Osteocyte (in vitro differentiated cells): ENCODE measurements at regions not wholly inside any gene's neighbourhood (a gene's known extent, or its start where the extent isn't known, plus 50 kb on each side); places are given as distances from the start of the nearest gene placed in this dataset.

ENCODE experiments used
- DNase-seq: peaks from one replicate; pipeline ENCODE4 v3.0.0; 2021; ENCODE audit warnings: mixed read lengths; ENCODE audit not compliant: unreplicated experiment; ENCODE audit errors: extremely low spot score
- H3K27ac Mint-ChIP-seq: one replicate; pipeline ENCODE4 v1.8.0; 2021; ENCODE audit warnings: mild to moderate bottlenecking, mixed read lengths; ENCODE audit not compliant: unreplicated experiment
- H3K27me3 Mint-ChIP-seq: one replicate; pipeline ENCODE4 v1.8.0; 2021; ENCODE audit warnings: mixed read lengths; ENCODE audit not compliant: unreplicated experiment
- H3K36me3 Mint-ChIP-seq: one replicate; pipeline ENCODE4 v1.8.0; 2021; ENCODE audit warnings: mixed read lengths; ENCODE audit not compliant: unreplicated experiment
- H3K4me1 Mint-ChIP-seq: one replicate; pipeline ENCODE4 v1.8.0; 2021; ENCODE audit warnings: mixed read lengths; ENCODE audit not compliant: unreplicated experiment
- H3K4me3 Mint-ChIP-seq: one replicate; pipeline ENCODE4 v1.8.0; 2021; ENCODE audit warnings: mild to moderate bottlenecking, moderate library complexity, mixed read lengths; ENCODE audit not compliant: unreplicated experiment
- H3K9me3 Mint-ChIP-seq: one replicate; pipeline ENCODE4 v1.8.0; 2021; ENCODE audit warnings: mixed read lengths; ENCODE audit not compliant: unreplicated experiment
- CTCF ChIP-seq: fragments of 200-600 bp; sonication (generic); IDR thresholded peaks from 2 replicates; pipeline ENCODE4 v1.5.0; 2021; ENCODE audit warnings: antibody characterized with exemption, mild to moderate bottlenecking, moderate library complexity

- no peak for TF ChIP-seq CTCF
- H3K4me1 Mint-ChIP-seq: no peaks in the 10 kb centered on the region
- no peaks in the 10 kb centered on the region for H3K27me3 Mint-ChIP-seq
- DNase-seq: no peak
- H3K36me3 Mint-ChIP-seq: no peaks in the 10 kb centered on the region
- no peak overlapping the region for H3K4me3 Mint-ChIP-seq
- H3K27ac Mint-ChIP-seq: no peak overlapping the region
- no peaks in the 10 kb centered on the region for H3K9me3 Mint-ChIP-seq
Observed at GRCh38 chr2:66070721-66071602, 364.0 kb upstream of the MEIS1 start.

- TF ChIP-seq CTCF: no peak
- no peak overlapping the region for H3K4me3 Mint-ChIP-seq
- no peaks in the 10 kb centered on the region for H3K27me3 Mint-ChIP-seq
- no peak for DNase-seq
- H3K36me3 Mint-ChIP-seq: no peaks in the 10 kb centered on the region
- H3K4me1 Mint-ChIP-seq: no peaks in the 10 kb centered on the region
- H3K9me3 Mint-ChIP-seq: no peaks in the 10 kb centered on the region
- H3K27ac Mint-ChIP-seq: no peak overlapping the region
Observed at GRCh38 chr2:66069937-66070720, 364.8 kb upstream of the MEIS1 start.

- Mint-ChIP-seq H3K4me3 (no peak overlapping the region), H3K4me1 (no peaks in the 10 kb centered on the region), H3K36me3 (no peaks in the 10 kb centered on the region), H3K9me3 (no peaks in the 10 kb centered on the region), H3K27me3 (no peaks in the 10 kb centered on the region), H3K27ac (no peak overlapping the region)
- no peak for TF ChIP-seq CTCF
- DNase-seq: no peak
Observed at GRCh38 chr2:66066032-66066431, 368.9 kb upstream of the MEIS1 start.

GRCh38 chr2:66059332-66059731, 375.6 kb upstream of the MEIS1 start:
- Mint-ChIP-seq H3K36me3 (no peaks in the 10 kb centered on the region), H3K27ac (no peak overlapping the region), H3K4me1 (no peaks in the 10 kb centered on the region), H3K27me3 (peaks cover 5% of the 10 kb centered on the region), H3K9me3 (no peaks in the 10 kb centered on the region), H3K4me3 (no peak overlapping the region)
- DNase-seq: no peak
- TF ChIP-seq CTCF: no peak

GRCh38 chr2:66058675-66059074, 376.2 kb upstream of the MEIS1 start:
- no peak overlapping the region for H3K27ac Mint-ChIP-seq
- no peak overlapping the region for H3K4me3 Mint-ChIP-seq
- no peaks in the 10 kb centered on the region for H3K36me3 Mint-ChIP-seq
- no peaks in the 10 kb centered on the region for H3K9me3 Mint-ChIP-seq
- no peak for TF ChIP-seq CTCF
- H3K27me3 Mint-ChIP-seq: peaks cover 5% of the 10 kb centered on the region
- no peak for DNase-seq
- H3K4me1 Mint-ChIP-seq: no peaks in the 10 kb centered on the region
